Astrocyte of the spinal cord (primary cell): ENCODE measurements at regions not wholly inside any gene's neighbourhood (a gene's known extent, or its start where the extent isn't known, plus 50 kb on each side); places are given as distances from the start of the nearest gene placed in this dataset.

ENCODE experiments used
- DNase-seq: peaks from one replicate; pipeline ENCODE4 v3.0.0; 2011; ENCODE audit warnings: low read depth, low spot score
- H3K4me3 ChIP-seq: 2 replicates; pipeline ENCODE4 v1.5.1; 2011; ENCODE audit warnings: low read depth, mild to moderate bottlenecking, low read length, moderate library complexity
- CTCF ChIP-seq: IDR thresholded peaks from 2 replicates; pipeline ENCODE4 v1.5.1; 2012; ENCODE audit warnings: low read depth, mild to moderate bottlenecking, low read length, inconsistent platforms
- in situ Hi-C: cut with HindIII; loops from 2 replicates; pipeline ENCODE4 v1.10.0; 2017; ENCODE audit warnings: low sequenced_read_pairs

DNA sequence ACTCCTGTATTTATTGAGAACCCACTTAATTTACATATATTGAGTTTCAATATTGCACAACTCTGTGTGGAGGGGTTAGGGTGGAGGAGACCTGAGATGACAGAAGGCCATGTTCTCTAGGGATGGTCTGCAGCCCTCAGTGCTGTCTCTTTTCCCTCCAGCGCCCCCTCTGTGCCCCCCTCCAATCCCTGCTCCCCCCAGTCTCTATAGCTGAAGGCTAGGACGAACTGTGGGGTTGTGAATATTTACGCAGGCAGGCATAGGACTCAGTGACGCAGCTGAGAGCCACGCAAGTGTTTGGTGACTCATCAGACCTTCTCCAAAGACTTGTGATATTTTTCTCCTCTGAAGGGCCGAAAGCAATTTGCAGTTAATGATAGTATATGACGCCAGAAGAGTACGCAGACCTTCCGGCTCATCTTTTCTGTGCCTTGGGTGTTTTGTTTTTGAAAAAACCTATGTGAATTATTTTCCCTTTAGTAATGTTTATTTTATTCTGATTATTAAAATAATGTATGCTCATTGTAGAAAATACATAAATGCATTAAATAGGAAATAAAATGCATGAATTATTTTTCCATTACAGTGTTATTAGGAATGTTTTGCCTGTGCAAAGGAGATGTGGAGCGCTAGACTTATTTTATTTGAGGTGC, 85.3 kb downstream of the SLC25A47 start:
- DNase-seq: peak; percentile 91
- in situ Hi-C loops: loop anchor here (25.0 kb wide), 1 partner anchor 254 kb away; no protein-coding TSS in a partner anchor

GRCh38 chr14:100409003-100409360, 85.8 kb downstream of the SLC25A47 start:
- no peak for DNase-seq
- H3K4me3 ChIP-seq: no peak overlapping the region
- in situ Hi-C loops: loop anchor here (25.0 kb wide), 1 partner anchor 253 kb away; no protein-coding TSS in a partner anchor
- TF ChIP-seq CTCF: no peak

More for the DNA sequence above, 85.3 kb downstream of the SLC25A47 start:
- H3K4me3 ChIP-seq: no peak overlapping the region
- no peak for TF ChIP-seq CTCF

DNA sequence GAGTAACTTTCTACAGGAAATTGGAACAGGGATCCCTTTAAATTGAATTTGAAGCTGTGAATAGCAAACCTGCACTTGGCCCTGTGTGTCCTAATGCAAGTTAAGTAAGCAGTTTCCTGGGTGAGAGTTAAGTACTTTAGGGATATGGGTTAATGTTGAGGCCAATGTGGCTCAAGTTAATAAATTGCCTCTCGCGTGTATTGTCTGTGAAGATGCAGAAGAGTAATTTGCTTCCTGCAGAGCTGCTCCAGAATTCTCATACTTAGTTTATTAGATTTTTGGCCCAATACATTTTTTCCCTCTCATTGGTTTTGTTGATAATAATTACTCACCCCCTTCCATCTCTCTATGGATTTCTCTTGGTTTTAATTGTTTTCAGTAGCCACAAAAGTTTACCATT, 86.5 kb downstream of the SLC25A47 start:
- no peak for DNase-seq
- in situ Hi-C loops: loop anchor here (25.0 kb wide), 1 partner anchor 253 kb away; no protein-coding TSS in a partner anchor

GRCh38 chr14:100410056-100410565, 87.0 kb downstream of the SLC25A47 start:
- TF ChIP-seq CTCF: no peak
- no peak overlapping the region for H3K4me3 ChIP-seq
- peak; percentile 89 for DNase-seq
- in situ Hi-C loops: loop anchor here (25.0 kb wide), 1 partner anchor 252 kb away; no protein-coding TSS in a partner anchor

More for the DNA sequence above, 86.5 kb downstream of the SLC25A47 start:
- H3K4me3 ChIP-seq: no peak overlapping the region
- no peak for TF ChIP-seq CTCF

- no peak for TF ChIP-seq CTCF
- no peak for DNase-seq
- in situ Hi-C loops: loop anchor here (25.0 kb wide), 1 partner anchor 249 kb away; no protein-coding TSS in a partner anchor
- H3K4me3 ChIP-seq: no peak overlapping the region
Observed at GRCh38 chr14:100413699-100414098, 90.6 kb downstream of the SLC25A47 start.

DNA sequence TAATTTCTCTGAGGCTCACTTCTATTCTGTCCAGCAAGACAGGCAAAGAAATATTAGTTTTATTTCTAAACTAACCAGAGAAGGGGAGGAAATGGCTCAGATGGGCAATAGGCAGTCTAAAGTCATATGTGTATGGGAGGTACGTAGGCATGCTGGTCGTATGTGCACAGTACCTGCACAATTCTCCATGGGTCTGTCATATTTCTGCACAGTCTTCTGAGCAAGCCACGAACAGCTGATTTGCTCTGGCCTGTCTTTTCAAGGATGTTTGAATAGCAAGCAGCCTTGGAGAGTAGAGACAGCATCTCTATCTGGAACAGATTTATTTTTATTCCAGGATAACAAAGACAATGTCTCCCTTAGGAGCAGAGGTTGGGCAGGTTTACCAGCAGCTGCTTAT, 92.1 kb downstream of the SLC25A47 start:
- DNase-seq: no peak
- in situ Hi-C loops: loop anchor here (25.0 kb wide), 1 partner anchor 247 kb away; no protein-coding TSS in a partner anchor
- TF ChIP-seq CTCF: no peak
- H3K4me3 ChIP-seq: no peak overlapping the region
